K562 (cell line): ENCODE measurements at regions not wholly inside any gene's neighbourhood (a gene's known extent, or its start where the extent isn't known, plus 50 kb on each side); places are given as distances from the start of the nearest gene placed in this dataset.

ENCODE experiments used
- ATAC-seq: fragments of 200-7000 bp; cut with Tn5 transposase; 3 replicates; pipeline ENCODE4 v1.9.1; 2020; ENCODE audit warnings: moderate library complexity
- BruUV-seq: library from RNA; stranded (reverse); fragments of 400-500 nt; replicated peaks from 2 replicates; lab custom pipeline; 2021; lab: Mats Ljungman, UMichigan
- CTCF ChIA-PET: fragments of 300-600 bp; formaldehyde crosslinking; extraction: SDS; loops from one replicate; lab custom pipeline; 2021; ENCODE audit warnings: low intra/inter-chr PET ratio; lab: Yijun Ruan, JAX
- POLR2A ChIA-PET: fragments of 300-600, 350-650 bp; sonication (Branson Sonifier 250); formaldehyde crosslinking; extraction: SDS; loops from one replicate; lab custom pipeline; 2021; ENCODE audit warnings: antibody characterized with exemption, inconsistent platforms; lab: Yijun Ruan, JAX
- DNase-seq, 4 experiments: peaks; one replicate each; pipeline versions ENCODE4 v3.0.0 to v3.0.0-alpha.2; 2011 to 2018; ENCODE audit warnings: low spot score in 3 of 4, mixed read lengths in 3 of 4; ENCODE audit errors: extremely low read depth in 1 of 4
- FAIRE-seq: peaks from 2 replicates; lab custom pipeline; 2011; peaks lifted over from hg19 to GRCh38; lab: Jason Lieb, UNC
- H2AFZ ChIP-seq: 2 replicates; pipeline ENCODE4 v1.6.0; 2011; ENCODE audit warnings: low read depth, low read length, control low read depth, inconsistent platforms
- H3K27ac ChIP-seq: fragments of 200-600 bp; 3 replicates; pipeline ENCODE4 v1.8.0; 2011; ENCODE audit warnings: low read depth, mild to moderate bottlenecking, control low read depth, inconsistent platforms, low read length, moderate library complexity, mixed read lengths; ENCODE audit errors: extremely low read depth
- H3K27me3 ChIP-seq, 2 experiments: fragments of 300-600 bp in 1 of 2; 2 replicates in 1 of 2; 3 replicates in 1 of 2; pipeline versions ENCODE4 v1.6.0 to v1.8.0; 2011; ENCODE audit warnings: inconsistent platforms in 2 of 2, low read length in 2 of 2, mild to moderate bottlenecking in 1 of 2, mixed read lengths in 1 of 2, moderate library complexity in 1 of 2; ENCODE audit not compliant: control insufficient read depth in 2 of 2, insufficient read depth in 2 of 2
- H3K36me3 ChIP-seq: fragments of 300-600 bp; 3 replicates; pipeline ENCODE4 v1.8.0; 2011; ENCODE audit warnings: mild to moderate bottlenecking, low read length, inconsistent platforms; ENCODE audit not compliant: control insufficient read depth, insufficient read depth
- H3K4me1 ChIP-seq, 2 experiments: fragments of 200-600 bp in 1 of 2; replicated peaks in 1 of 2; 2 replicates in 1 of 2; 3 replicates in 1 of 2; pipeline versions ENCODE4 v1.5.1 to v1.8.0; 2011; ENCODE audit warnings: inconsistent platforms in 2 of 2, low read length in 2 of 2, mild to moderate bottlenecking in 1 of 2, mixed read lengths in 1 of 2, moderate library complexity in 1 of 2; ENCODE audit not compliant: control insufficient read depth in 2 of 2, insufficient read depth in 2 of 2
- H3K4me2 ChIP-seq: 2 replicates; pipeline ENCODE4 v1.6.1; 2011; ENCODE audit warnings: low read length, control low read depth, inconsistent platforms, mixed read lengths; ENCODE audit not compliant: insufficient read depth
- H3K4me3 ChIP-seq: fragments of 200-600 bp; sonication (generic), shearing (Covaris generic); 2 replicates; pipeline ENCODE4 v1.5.1; 2016; ENCODE audit warnings: control low read depth, inconsistent platforms
- H3K79me2 ChIP-seq: fragments of 200-600 bp; 3 replicates; pipeline ENCODE4 v1.8.0; 2011; ENCODE audit warnings: low read length, inconsistent platforms; ENCODE audit not compliant: control insufficient read depth, insufficient read depth
- H3K9ac ChIP-seq, 2 experiments: 2 replicates each; pipeline versions ENCODE4 v1.6.0 to v1.6.1; 2011; ENCODE audit warnings: low read depth in 2 of 2, low read length in 2 of 2, control low read depth in 1 of 2, inconsistent platforms in 1 of 2, mild to moderate bottlenecking in 1 of 2, mixed read lengths in 1 of 2; ENCODE audit not compliant: insufficient read depth in 1 of 2
- H3K9me1 ChIP-seq: one replicate; pipeline ENCODE4 v1.6.0; 2011; ENCODE audit warnings: inconsistent platforms, mild to moderate bottlenecking, low read length, moderate library complexity; ENCODE audit not compliant: control insufficient read depth, insufficient read depth
- H3K9me3 ChIP-seq: replicated peaks from 2 replicates; pipeline ENCODE4 v1.5.1; 2011; ENCODE audit warnings: low read depth, low read length, inconsistent platforms; ENCODE audit not compliant: control insufficient read depth, insufficient read depth
- H4K20me1 ChIP-seq: replicated peaks from 2 replicates; pipeline ENCODE4 v1.6.1; 2011; ENCODE audit warnings: low read length, inconsistent platforms, mixed read lengths; ENCODE audit not compliant: control insufficient read depth, insufficient read depth
- ARID1B ChIP-seq: fragments of 450-650 bp; IDR thresholded peaks from 2 replicates; pipeline ENCODE4 v1.6.1; 2016; ENCODE audit warnings: antibody characterized with exemption, mild to moderate bottlenecking, inconsistent platforms
- BRD9 ChIP-seq: fragments of 450-650 bp; IDR thresholded peaks from 2 replicates; pipeline ENCODE4 v1.6.1; 2018; ENCODE audit warnings: low read depth; ENCODE audit not compliant: partially characterized antibody
- CHCHD3 ChIP-seq: fragments of 250-450 bp; sonication (Bioruptor Pico); IDR thresholded peaks from 2 replicates; pipeline ENCODE4 v2.1.2; 2022; ENCODE audit warnings: mild to moderate bottlenecking
- CHD4 ChIP-seq: fragments of 200-600 bp; sonication (generic); IDR thresholded peaks from 3 replicates; pipeline ENCODE4 v1.6.1; 2012; ENCODE audit warnings: low read depth, mild to moderate bottlenecking, mixed read lengths, low read length, inconsistent platforms; ENCODE audit not compliant: insufficient read depth, insufficient replicate concordance, poor library complexity, severe bottlenecking
- DMBX1 ChIP-seq: fragments of 250-450 bp; sonication (Bioruptor Pico); IDR thresholded peaks from 2 replicates; pipeline ENCODE4 v1.8.0; 2022; ENCODE audit warnings: inconsistent platforms, mild to moderate bottlenecking, moderate library complexity, borderline replicate concordance
- ERF ChIP-seq: fragments of 450-650 bp; formaldehyde crosslinking; IDR thresholded peaks from 2 replicates; pipeline ENCODE4 v1.4.0; 2020; ENCODE audit warnings: mild to moderate bottlenecking, mixed read lengths
- FOXK1 ChIP-seq: sonication (generic); formaldehyde crosslinking; IDR thresholded peaks from 2 replicates; pipeline ENCODE4 v1.8.0; 2022; ENCODE audit warnings: missing genetic modification reagents, mild to moderate bottlenecking, borderline replicate concordance
- MECOM ChIP-seq: fragments of 250-450 bp; sonication (Bioruptor Pico); IDR thresholded peaks from 2 replicates; pipeline ENCODE4 v1.8.0; 2022; ENCODE audit warnings: inconsistent platforms
- SAFB ChIP-seq: fragments of 200-400 bp; formaldehyde crosslinking; IDR thresholded peaks from 2 replicates; pipeline ENCODE4 v1.6.1; 2017; ENCODE audit warnings: low read depth, low read length, borderline replicate concordance
- TAF15 ChIP-seq: fragments of 200-400 bp; formaldehyde crosslinking; IDR thresholded peaks from 2 replicates; pipeline ENCODE4 v1.6.1; 2017; ENCODE audit warnings: mild to moderate bottlenecking, low read depth, low read length, moderate library complexity
- TGIF2 ChIP-seq: sonication (generic); formaldehyde crosslinking; IDR thresholded peaks from 2 replicates; pipeline ENCODE4 v1.8.1; 2022; ENCODE audit warnings: mild to moderate bottlenecking, missing genetic modification reagents, moderate library complexity
- YBX1 ChIP-seq: fragments of 450-650 bp; IDR thresholded peaks from 2 replicates; pipeline ENCODE4 v1.7.1; 2016; ENCODE audit warnings: mild to moderate bottlenecking
- ZBTB8A ChIP-seq: fragments of 450-650 bp; IDR thresholded peaks from 2 replicates; pipeline ENCODE4 v1.6.1; 2018; ENCODE audit warnings: mild to moderate bottlenecking, moderate library complexity; ENCODE audit not compliant: partially characterized antibody
- ZC3H8 ChIP-seq: fragments of 450-650 bp; IDR thresholded peaks from 2 replicates; pipeline ENCODE4 v1.6.1; 2017
- ZFP36 ChIP-seq: fragments of 150-350 bp; IDR thresholded peaks from 2 replicates; pipeline ENCODE4 v1.6.1; 2018; ENCODE audit warnings: low read length, low read depth; ENCODE audit not compliant: partially characterized antibody
- ZNF12 ChIP-seq: sonication (generic); formaldehyde crosslinking; IDR thresholded peaks from 2 replicates; pipeline ENCODE4 v1.4.0; 2020; ENCODE audit warnings: mild to moderate bottlenecking, missing genetic modification reagents
- WGBS: fragments of 100-300 bp; shearing (Covaris generic); methylation state at CpG from one replicate; pipeline ENCODE4 v1.1.6; 2016; ENCODE audit warnings: low coverage, mixed read lengths; ENCODE audit not compliant: insufficient coverage; ENCODE audit errors: missing lambda C conversion rate; 5-methylcytosine and 5-hydroxymethylcytosine counted together
- in situ Hi-C: fragments of 300-500 bp; cut with MboI; formaldehyde crosslinking; loops from 4 replicates; pipeline ENCODE4 v1.15.0; 2018; ENCODE audit warnings: inconsistent platforms, mixed read lengths
- intact Hi-C: fragments of 100-400 bp; cut with micrococcal nuclease; formaldehyde crosslinking; loops from 2 replicates; pipeline ENCODE4 v1.14.2; 2022

DNA sequence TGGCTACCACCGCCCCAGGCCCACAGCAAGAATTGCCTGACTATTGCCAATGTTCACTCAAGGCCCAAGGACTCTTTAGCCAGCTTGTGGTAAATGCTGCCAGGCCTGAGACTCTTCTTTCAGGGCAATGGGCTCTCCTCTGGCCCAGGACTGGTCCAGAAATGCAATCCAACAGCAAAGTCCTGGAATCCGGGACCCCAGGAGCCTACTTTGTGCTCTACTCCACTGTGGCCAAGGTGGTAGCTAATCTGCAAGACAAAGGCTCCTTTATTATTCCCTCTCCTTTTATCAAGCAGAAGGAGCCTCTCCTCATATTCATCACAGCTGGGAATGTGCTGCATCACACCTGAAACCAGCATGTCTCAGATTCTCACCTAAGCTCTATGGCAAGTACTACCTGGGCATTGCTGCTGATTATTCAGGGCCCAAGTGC is 107.6 kb upstream of the PRSS58 start:
- H3K27ac ChIP-seq: no peak overlapping the region
- no peak overlapping the region for H3K9ac ChIP-seq
- no peaks in the 10 kb centered on the region for H3K36me3 ChIP-seq
- CTCF ChIA-PET: no interaction called here
- POLR2A ChIA-PET: no interaction called here
- no peak overlapping the region for H3K4me3 ChIP-seq
- no peaks in the 10 kb centered on the region for H3K27me3 ChIP-seq
- no peaks in the 10 kb centered on the region for H3K9me3 ChIP-seq
- in situ Hi-C loops (no loop called here), intact Hi-C loops (no loop called here)
- BruUV-seq: no TSS peak
- WGBS: 0% methylated on average over 2 of the region's 2 CpGs
- H3K4me1 ChIP-seq: no peaks in the 10 kb centered on the region
- FAIRE-seq (no peak), ATAC-seq (no peak), DNase-seq (no peak)
- TF ChIP-seq ERF (CRISPR knock-in tag) (no peak), ARID1B (no peak), ZC3H8 (no peak), TAF15 (no peak), ZBTB8A (no peak), DMBX1 (CRISPR knock-in tag) (no peak), FOXK1 (CRISPR knock-in tag) (no peak)
- H3K9me1 ChIP-seq: no peaks in the 10 kb centered on the region
- H3K79me2 ChIP-seq: no peaks in the 10 kb centered on the region
- H4K20me1 ChIP-seq: no peaks in the 10 kb centered on the region
- no peak overlapping the region for H3K4me2 ChIP-seq
- no peak overlapping the region for H2AFZ ChIP-seq

DNA sequence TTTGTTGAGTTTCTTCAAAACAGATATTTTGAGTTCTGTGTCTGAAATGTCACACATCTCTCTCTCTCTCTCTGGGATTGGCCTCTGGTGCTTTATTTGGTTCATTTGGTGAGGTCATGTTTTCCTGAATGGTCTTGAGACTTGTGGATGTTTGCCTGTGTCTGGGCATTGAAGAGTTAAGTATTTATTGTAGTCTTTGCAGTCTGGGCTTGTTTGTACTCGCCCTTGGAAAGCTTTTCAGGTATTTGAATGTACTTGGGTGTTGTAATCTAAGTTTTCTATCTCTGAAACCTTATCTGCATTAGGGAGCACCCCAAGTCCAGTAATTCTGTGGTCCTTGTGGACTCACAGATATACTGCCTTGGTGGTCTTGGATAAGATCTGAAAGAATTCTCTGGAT is 106.7 kb upstream of the PRSS58 start:
- TF ChIP-seq ZNF12: no peak
- TF ChIP-seq TGIF2 (CRISPR knock-in tag): no peak
- no peak for TF ChIP-seq BRD9
- no peak for TF ChIP-seq MECOM
- no peak for TF ChIP-seq ZFP36
- no peak for TF ChIP-seq YBX1
- no peak for TF ChIP-seq SAFB
- no peak for TF ChIP-seq CHCHD3 (CRISPR knock-in tag)
- TF ChIP-seq CHD4: no peak
- H3K4me1 ChIP-seq: no peaks in the 10 kb centered on the region
- ATAC-seq: no peak
- no peak for FAIRE-seq
- H3K4me3 ChIP-seq: no peak overlapping the region
- CTCF ChIA-PET: no interaction called here
- H3K9me1 ChIP-seq: no peaks in the 10 kb centered on the region
- H3K4me2 ChIP-seq: no peak overlapping the region
- BruUV-seq: no TSS peak
- intact Hi-C loops: no loop called here
- no peak overlapping the region for H3K9ac ChIP-seq
- DNase-seq: no peak
- no peaks in the 10 kb centered on the region for H3K79me2 ChIP-seq
- no peaks in the 10 kb centered on the region for H4K20me1 ChIP-seq
- no peaks in the 10 kb centered on the region for H3K36me3 ChIP-seq
- no peak overlapping the region for H3K27ac ChIP-seq
- POLR2A ChIA-PET: no interaction called here
- no peak overlapping the region for H2AFZ ChIP-seq
- no peaks in the 10 kb centered on the region for H3K27me3 ChIP-seq
- WGBS: 0% methylated on average over 1 of the region's 1 CpG
- no peaks in the 10 kb centered on the region for H3K9me3 ChIP-seq
- in situ Hi-C loops: no loop called here
